A549 (cell line): ENCODE measurements at regions not wholly inside any gene's neighbourhood (a gene's known extent, or its start where the extent isn't known, plus 50 kb on each side); places are given as distances from the start of the nearest gene placed in this dataset.

ENCODE experiments used
- ATAC-seq, 2 experiments: fragments of 200-7000 bp in 1 of 2; fragments of >200 bp in 1 of 2; cut with Nextera tagmentation in 1 of 2; cut with Tn5 transposase in 1 of 2; 3 replicates each; pipeline versions ENCODE4 v1.8.0 to v1.9.1; 2018 to 2020; ENCODE audit warnings: mild to moderate bottlenecking in 1 of 2, moderate library complexity in 1 of 2
- CTCF ChIA-PET: fragments of 300-600 bp; sonication (Branson Sonifier 250); formaldehyde crosslinking; extraction: SDS; loops from one replicate; lab custom pipeline; 2021; ENCODE audit warnings: antibody characterized with exemption, inconsistent platforms; lab: Yijun Ruan, JAX
- POLR2A ChIA-PET: fragments of 350-600 bp; formaldehyde crosslinking; extraction: SDS; loops from one replicate; lab custom pipeline; 2021; ENCODE audit warnings: antibody characterized with exemption, inconsistent platforms; lab: Yijun Ruan, JAX
- DNase-seq, 2 experiments: peaks; one replicate each; pipeline versions ENCODE4 v3.0.0 to v3.0.0-alpha.2; 2011 to 2016; ENCODE audit warnings: low read depth in 1 of 2, low spot score in 1 of 2
- FAIRE-seq: peaks from 2 replicates; lab custom pipeline; 2011; peaks lifted over from hg19 to GRCh38; lab: Jason Lieb, UNC
- H3K27ac ChIP-seq, 2 experiments: fragments of >200 bp; sonication (Bioruptor Twin); formaldehyde crosslinking; 3 replicates each; pipeline ENCODE4 v1.5.1; 2016 to 2017
- H3K4me1 ChIP-seq: fragments of >200 bp; sonication (Bioruptor Twin); formaldehyde crosslinking; 3 replicates; pipeline ENCODE4 v1.6.1; 2016
- H3K4me2 ChIP-seq: fragments of >200 bp; sonication (Bioruptor Twin); formaldehyde crosslinking; 3 replicates; pipeline ENCODE4 v1.6.1; 2016
- H3K4me3 ChIP-seq: fragments of >200 bp; sonication (Bioruptor Twin); formaldehyde crosslinking; 3 replicates; pipeline ENCODE4 v1.5.1; 2016
- H3K9me3 ChIP-seq: fragments of >200 bp; sonication (Bioruptor Twin); formaldehyde crosslinking; 3 replicates; pipeline ENCODE4 v1.6.1; 2016
- E2F6 ChIP-seq: IDR thresholded peaks from 2 replicates; pipeline ENCODE4 v1.6.1; 2012; ENCODE audit warnings: low read depth, borderline replicate concordance
- EHF ChIP-seq: fragments of 250-450 bp; sonication (Bioruptor Pico); IDR thresholded peaks from 2 replicates; pipeline ENCODE4 v1.5.0; 2020; ENCODE audit warnings: mild to moderate bottlenecking
- ELK1 ChIP-seq: fragments of 150-350 bp; IDR thresholded peaks from 2 replicates; pipeline ENCODE4 v1.6.1; 2014; ENCODE audit warnings: low read depth, mild to moderate bottlenecking, low read length
- FOSL2 ChIP-seq, 2 experiments: fragments of 450-650 bp in 1 of 2; fragments of >200 bp in 1 of 2; sonication (Bioruptor Twin) in 1 of 2; formaldehyde crosslinking; IDR thresholded peaks; 2 replicates each; pipeline versions ENCODE4 v1.5.0 to v1.6.1; 2016 to 2020; ENCODE audit warnings: mild to moderate bottlenecking in 1 of 2, moderate library complexity in 1 of 2
- HDAC2 ChIP-seq: fragments of 200-600 bp; sonication (generic); IDR thresholded peaks from 2 replicates; pipeline ENCODE4 v1.6.1; 2016
- HES2 ChIP-seq: fragments of >200 bp; sonication (Bioruptor Twin); formaldehyde crosslinking; IDR thresholded peaks from 2 replicates; pipeline ENCODE4 v1.6.1; 2016
- HEYL ChIP-seq: fragments of 250-450 bp; sonication (Bioruptor Pico); IDR thresholded peaks from 2 replicates; pipeline ENCODE4 v1.8.0; 2021; ENCODE audit warnings: mild to moderate bottlenecking, moderate library complexity
- HMGXB4 ChIP-seq: fragments of 250-450 bp; sonication (Bioruptor Pico); IDR thresholded peaks from 2 replicates; pipeline ENCODE4 v1.5.0; 2021; ENCODE audit warnings: mild to moderate bottlenecking, moderate library complexity, borderline replicate concordance
- HOXA7 ChIP-seq: fragments of 250-450 bp; sonication (Bioruptor Pico); IDR thresholded peaks from 2 replicates; pipeline ENCODE4 v1.5.0; 2020; ENCODE audit warnings: mild to moderate bottlenecking, moderate library complexity
- HOXB13 ChIP-seq: fragments of 250-450 bp; sonication (Bioruptor Pico); IDR thresholded peaks from 2 replicates; pipeline ENCODE4 v1.5.0; 2020; ENCODE audit warnings: low read depth, mild to moderate bottlenecking, moderate library complexity
- JUNB ChIP-seq: fragments of >200 bp; sonication (Bioruptor Twin); formaldehyde crosslinking; IDR thresholded peaks from 2 replicates; pipeline ENCODE4 v1.6.1; 2016
- MAFK ChIP-seq: fragments of 450-650 bp; IDR thresholded peaks from 2 replicates; pipeline ENCODE4 v1.6.1; 2014; ENCODE audit not compliant: partially characterized antibody
- PBX3 ChIP-seq: IDR thresholded peaks from 2 replicates; pipeline ENCODE4 v1.6.1; 2012
- PHF8 ChIP-seq: fragments of 200-600 bp; sonication (generic); IDR thresholded peaks from 2 replicates; pipeline ENCODE4 v1.6.1; 2016; ENCODE audit warnings: low read depth, mild to moderate bottlenecking, antibody characterized with exemption, moderate library complexity, borderline replicate concordance
- REST ChIP-seq: fragments of 200-600 bp; sonication (generic); IDR thresholded peaks from 2 replicates; pipeline ENCODE4 v1.6.1; 2016; ENCODE audit warnings: antibody characterized with exemption, mild to moderate bottlenecking, moderate library complexity
- SMC3 ChIP-seq: fragments of >200 bp; sonication (Bioruptor Twin); formaldehyde crosslinking; IDR thresholded peaks from 3 replicates; pipeline ENCODE4 v1.6.1; 2018; ENCODE audit warnings: inconsistent platforms
- TFCP2L1 ChIP-seq: fragments of 250-450 bp; sonication (Bioruptor Pico); IDR thresholded peaks from 2 replicates; pipeline ENCODE4 v1.5.0; 2021; ENCODE audit warnings: mild to moderate bottlenecking
- TP53 ChIP-seq: fragments of 250-450 bp; sonication (Bioruptor Pico); IDR thresholded peaks from 2 replicates; pipeline ENCODE4 v1.5.0; 2021; ENCODE audit warnings: mild to moderate bottlenecking, moderate library complexity
- USF2 ChIP-seq: fragments of 450-650 bp; IDR thresholded peaks from 2 replicates; pipeline ENCODE4 v1.6.1; 2014; ENCODE audit warnings: antibody characterized with exemption
- WGBS: methylation state at CpG from one replicate; pipeline ENCODE4 v1.1.6; 2017; ENCODE audit errors: missing lambda C conversion rate; 5-methylcytosine and 5-hydroxymethylcytosine counted together

- DNase-seq (no peak), FAIRE-seq (no peak), ATAC-seq (no peak)
- H3K27ac ChIP-seq, result no peak overlapping the region
- peaks cover 22% of the 10 kb centered on the region for H3K4me1 ChIP-seq
- H3K9me3 ChIP-seq, result no peaks in the 10 kb centered on the region
- TF ChIP-seq MAFK (no peak), HES2 (no peak), TFCP2L1 (CRISPR knock-in tag) (no peak), HOXA7 (CRISPR knock-in tag) (no peak), REST (no peak), HMGXB4 (CRISPR knock-in tag) (no peak), E2F6 (no peak), PHF8 (no peak), EHF (no peak), SMC3 (no peak), USF2 (no peak), PBX3 (no peak), HDAC2 (no peak), HOXB13 (CRISPR knock-in tag) (no peak), JUNB (no peak), TP53 (CRISPR knock-in tag) (no peak), FOSL2 (IDR thresholded peaks at IDR 0.05) (no peak), FOSL2 (CRISPR knock-in tag; IDR thresholded peaks at IDR 0.05) (no peak), ELK1 (no peak), HEYL (CRISPR knock-in tag) (no peak)
- no peak overlapping the region for H3K4me2 ChIP-seq
- 94% methylated on average over 4 of the region's 4 CpGs for WGBS
- no peak overlapping the region for H3K4me3 ChIP-seq
- ChIA-PET POLR2A (no interaction called here), CTCF (interaction anchor here (0.8 to 1.2 kb wide), 2 partner anchors 22 to 51 kb away, joined by 3 to 4 read pairs; no protein-coding TSS in a partner anchor)
Measured at GRCh38 chr14:73780391-73780790, 66.2 kb upstream of the PNMA1 start.
